HepG2 (cell line): ENCODE measurements at regions not wholly inside any gene's neighbourhood (a gene's known extent, or its start where the extent isn't known, plus 50 kb on each side); places are given as distances from the start of the nearest gene placed in this dataset.

Experiments used
- CTCF ChIP-seq: sonication (generic); formaldehyde crosslinking; IDR thresholded peaks from 2 replicates; pipeline ENCODE4 v1.5.0; 2020; ENCODE audit warnings: mild to moderate bottlenecking, missing genetic modification reagents, moderate library complexity
- HDAC6 ChIP-seq: fragments of 200-600 bp; sonication (generic); IDR thresholded peaks from 2 replicates; pipeline ENCODE4 v1.7.0; 2017; ENCODE audit warnings: mild to moderate bottlenecking, antibody characterized with exemption, low read length, low read depth
- HNRNPUL1 ChIP-seq: fragments of 200-400 bp; formaldehyde crosslinking; IDR thresholded peaks from 2 replicates; pipeline ENCODE4 v1.6.1; 2017; ENCODE audit warnings: low read depth, mild to moderate bottlenecking, low read length, moderate library complexity
- JUN ChIP-seq: sonication (generic); formaldehyde crosslinking; IDR thresholded peaks from 2 replicates; pipeline ENCODE4 v1.4.0; 2020; ENCODE audit warnings: mild to moderate bottlenecking, missing genetic modification reagents
- MXI1 ChIP-seq: IDR thresholded peaks from 3 replicates; pipeline ENCODE4 v1.6.1; 2012; ENCODE audit warnings: low read depth, low read length, inconsistent platforms, borderline replicate concordance
- PRDM10 ChIP-seq: sonication (generic); formaldehyde crosslinking; IDR thresholded peaks from 2 replicates; pipeline ENCODE4 v1.4.0; 2020; ENCODE audit warnings: low read depth, missing genetic modification reagents
- PRDM15 ChIP-seq: sonication (generic); formaldehyde crosslinking; IDR thresholded peaks from 2 replicates; pipeline ENCODE4 v1.4.0; 2020; ENCODE audit warnings: missing genetic modification reagents
- SETDB1 ChIP-seq: sonication (generic); formaldehyde crosslinking; IDR thresholded peaks from 2 replicates; pipeline ENCODE4 v1.5.1; 2020; ENCODE audit warnings: missing genetic modification reagents, mild to moderate bottlenecking, borderline replicate concordance
- SUZ12 ChIP-seq: fragments of 150-350 bp; IDR thresholded peaks from 2 replicates; pipeline ENCODE4 v1.6.1; 2014; ENCODE audit warnings: low read depth, low read length
- TBX3 ChIP-seq: fragments of 450-650 bp; IDR thresholded peaks from 2 replicates; pipeline ENCODE4 v1.6.1; 2017; ENCODE audit warnings: antibody characterized with exemption, mild to moderate bottlenecking, inconsistent platforms, borderline replicate concordance
- ZNF318 ChIP-seq: sonication (generic); formaldehyde crosslinking; IDR thresholded peaks from 2 replicates; pipeline ENCODE4 v1.4.0; 2020; ENCODE audit warnings: mild to moderate bottlenecking, missing genetic modification reagents
- ZNF335 ChIP-seq: sonication (generic); formaldehyde crosslinking; IDR thresholded peaks from 2 replicates; pipeline ENCODE4 v1.4.0; 2020; ENCODE audit warnings: missing genetic modification reagents
- ZNF513 ChIP-seq: sonication (generic); formaldehyde crosslinking; conservative IDR thresholded peaks from 2 replicates; pipeline ENCODE4 v1.5.0; 2020; ENCODE audit warnings: missing genetic modification reagents

- TF ChIP-seq PRDM15 (CRISPR knock-in tag), result no peak
- no peak for TF ChIP-seq HDAC6
- no peak for TF ChIP-seq ZNF335 (CRISPR knock-in tag)
- no peak for TF ChIP-seq HNRNPUL1
- TF ChIP-seq CTCF (CRISPR knock-in tag), result no peak
- TF ChIP-seq JUN (CRISPR knock-in tag), result no peak
- no peak for TF ChIP-seq MXI1
- no peak for TF ChIP-seq SUZ12
- TF ChIP-seq PRDM10 (CRISPR knock-in tag), result no peak
- no peak for TF ChIP-seq TBX3
- no peak for TF ChIP-seq ZNF318 (CRISPR knock-in tag)
- no peak for TF ChIP-seq ZNF513 (CRISPR knock-in tag)
- TF ChIP-seq SETDB1 (CRISPR knock-in tag), result no peak
Observed at GRCh38 chr15:52844823-52845222, 54.7 kb upstream of the ONECUT1 start.
